Neural cell (in vitro differentiated cells): ENCODE measurements at regions not wholly inside any gene's neighbourhood (a gene's known extent, or its start where the extent isn't known, plus 50 kb on each side); places are given as distances from the start of the nearest gene placed in this dataset.

Experiments used
- POLR2AphosphoS5 ChIP-seq: IDR thresholded peaks from 2 replicates; pipeline ENCODE4 v1.6.1; 2012
- REST ChIP-seq: IDR thresholded peaks from 2 replicates; pipeline ENCODE4 v1.6.1; 2012; ENCODE audit warnings: borderline replicate concordance
- TF ChIP-seq, protein P1 (sequence below): fragments of 450-650 bp; IDR thresholded peaks from 2 replicates; pipeline ENCODE4 v1.5.1; 2014; ENCODE audit warnings: antibody characterized with exemption, mild to moderate bottlenecking, moderate library complexity; ENCODE audit not compliant: poor library complexity, severe bottlenecking

DNA sequence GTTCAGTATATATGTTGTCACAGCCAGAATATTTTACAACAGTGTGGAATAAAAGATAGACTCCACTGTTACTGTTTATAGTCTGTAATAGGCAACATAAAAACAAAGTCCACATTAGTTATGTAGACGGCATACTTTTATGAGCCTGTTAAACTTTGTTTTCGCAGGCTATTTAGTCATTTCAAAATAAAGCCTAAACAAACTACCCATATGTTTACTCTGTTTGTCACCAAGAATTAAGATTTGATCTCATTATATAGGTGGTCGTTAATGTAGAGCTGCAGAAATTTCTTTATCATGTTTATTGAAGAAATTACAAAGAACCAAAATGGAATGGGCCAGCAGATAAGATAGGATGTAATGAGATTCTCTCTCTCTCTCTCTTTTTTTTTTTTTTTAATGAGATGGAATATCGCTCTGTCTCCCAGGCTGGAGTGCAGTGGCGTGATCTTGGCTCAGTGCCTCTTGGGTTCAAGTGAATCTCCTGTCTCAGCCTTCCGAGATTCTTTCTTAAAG is 943.8 kb upstream of the SOX9 start:
- TF ChIP-seq, protein P1, sequence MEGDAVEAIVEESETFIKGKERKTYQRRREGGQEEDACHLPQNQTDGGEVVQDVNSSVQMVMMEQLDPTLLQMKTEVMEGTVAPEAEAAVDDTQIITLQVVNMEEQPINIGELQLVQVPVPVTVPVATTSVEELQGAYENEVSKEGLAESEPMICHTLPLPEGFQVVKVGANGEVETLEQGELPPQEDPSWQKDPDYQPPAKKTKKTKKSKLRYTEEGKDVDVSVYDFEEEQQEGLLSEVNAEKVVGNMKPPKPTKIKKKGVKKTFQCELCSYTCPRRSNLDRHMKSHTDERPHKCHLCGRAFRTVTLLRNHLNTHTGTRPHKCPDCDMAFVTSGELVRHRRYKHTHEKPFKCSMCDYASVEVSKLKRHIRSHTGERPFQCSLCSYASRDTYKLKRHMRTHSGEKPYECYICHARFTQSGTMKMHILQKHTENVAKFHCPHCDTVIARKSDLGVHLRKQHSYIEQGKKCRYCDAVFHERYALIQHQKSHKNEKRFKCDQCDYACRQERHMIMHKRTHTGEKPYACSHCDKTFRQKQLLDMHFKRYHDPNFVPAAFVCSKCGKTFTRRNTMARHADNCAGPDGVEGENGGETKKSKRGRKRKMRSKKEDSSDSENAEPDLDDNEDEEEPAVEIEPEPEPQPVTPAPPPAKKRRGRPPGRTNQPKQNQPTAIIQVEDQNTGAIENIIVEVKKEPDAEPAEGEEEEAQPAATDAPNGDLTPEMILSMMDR: no peak
- TF ChIP-seq REST (no peak), POLR2AphosphoS5 (no peak)
